Fibroblast of mammary gland (primary cell): ENCODE measurements at regions not wholly inside any gene's neighbourhood (a gene's known extent, or its start where the extent isn't known, plus 50 kb on each side); places are given as distances from the start of the nearest gene placed in this dataset.

Source experiments
- DNase-seq: peaks from one replicate; pipeline ENCODE4 v3.0.0-alpha.2; 2010; ENCODE audit warnings: low read depth
- H3K4me3 ChIP-seq: 2 replicates; pipeline ENCODE4 v1.5.1; 2011; ENCODE audit warnings: low read depth, mild to moderate bottlenecking, low read length, moderate library complexity; ENCODE audit not compliant: control insufficient read depth
- TF ChIP-seq, protein P1 (sequence below): conservative IDR thresholded peaks from 2 replicates; pipeline ENCODE4 v1.5.1; 2011; ENCODE audit warnings: low read depth, low read length, inconsistent platforms; ENCODE audit not compliant: control insufficient read depth, insufficient read depth

- DNase-seq, result no peak
- TF ChIP-seq, protein P1, sequence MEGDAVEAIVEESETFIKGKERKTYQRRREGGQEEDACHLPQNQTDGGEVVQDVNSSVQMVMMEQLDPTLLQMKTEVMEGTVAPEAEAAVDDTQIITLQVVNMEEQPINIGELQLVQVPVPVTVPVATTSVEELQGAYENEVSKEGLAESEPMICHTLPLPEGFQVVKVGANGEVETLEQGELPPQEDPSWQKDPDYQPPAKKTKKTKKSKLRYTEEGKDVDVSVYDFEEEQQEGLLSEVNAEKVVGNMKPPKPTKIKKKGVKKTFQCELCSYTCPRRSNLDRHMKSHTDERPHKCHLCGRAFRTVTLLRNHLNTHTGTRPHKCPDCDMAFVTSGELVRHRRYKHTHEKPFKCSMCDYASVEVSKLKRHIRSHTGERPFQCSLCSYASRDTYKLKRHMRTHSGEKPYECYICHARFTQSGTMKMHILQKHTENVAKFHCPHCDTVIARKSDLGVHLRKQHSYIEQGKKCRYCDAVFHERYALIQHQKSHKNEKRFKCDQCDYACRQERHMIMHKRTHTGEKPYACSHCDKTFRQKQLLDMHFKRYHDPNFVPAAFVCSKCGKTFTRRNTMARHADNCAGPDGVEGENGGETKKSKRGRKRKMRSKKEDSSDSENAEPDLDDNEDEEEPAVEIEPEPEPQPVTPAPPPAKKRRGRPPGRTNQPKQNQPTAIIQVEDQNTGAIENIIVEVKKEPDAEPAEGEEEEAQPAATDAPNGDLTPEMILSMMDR, result no peak
- H3K4me3 ChIP-seq, result no peak overlapping the region
Observed at GRCh38 chr20:6705926-6706548, 61.4 kb upstream of the BMP2 start.

DNA sequence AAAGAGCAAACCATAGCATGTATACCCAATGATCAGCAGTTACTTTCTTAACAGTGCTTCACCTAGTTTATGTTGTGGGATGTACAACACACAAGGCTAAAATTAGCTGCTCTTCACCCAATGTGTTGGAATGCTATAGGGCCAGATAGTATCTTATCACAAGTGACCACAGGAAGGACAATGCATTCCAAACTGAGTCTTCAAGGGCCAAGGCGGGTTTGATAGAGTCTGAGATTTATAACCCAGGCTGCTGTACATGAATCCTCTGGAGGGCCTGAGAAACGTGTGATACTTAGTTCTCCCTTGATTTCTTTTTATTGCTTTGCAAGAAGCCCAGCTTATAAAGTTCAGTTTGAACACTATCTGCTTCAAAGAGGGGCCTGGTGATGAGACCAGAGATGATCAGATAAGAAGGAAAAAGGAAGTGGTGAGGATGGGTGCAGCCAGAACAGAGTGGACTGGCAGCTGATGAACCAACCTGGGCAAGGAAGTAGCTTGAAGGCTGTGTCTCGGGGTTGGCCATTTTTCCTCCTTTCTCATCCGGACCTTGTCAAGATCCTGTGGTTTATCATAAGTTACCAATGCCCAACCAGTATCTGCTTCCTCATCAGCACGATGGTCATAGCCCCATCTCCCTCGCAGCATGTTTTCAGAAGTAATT lies 62.2 kb upstream of the BMP2 start:
- no peak overlapping the region for H3K4me3 ChIP-seq
- TF ChIP-seq, protein P1, result no peak
- no peak for DNase-seq

DNA sequence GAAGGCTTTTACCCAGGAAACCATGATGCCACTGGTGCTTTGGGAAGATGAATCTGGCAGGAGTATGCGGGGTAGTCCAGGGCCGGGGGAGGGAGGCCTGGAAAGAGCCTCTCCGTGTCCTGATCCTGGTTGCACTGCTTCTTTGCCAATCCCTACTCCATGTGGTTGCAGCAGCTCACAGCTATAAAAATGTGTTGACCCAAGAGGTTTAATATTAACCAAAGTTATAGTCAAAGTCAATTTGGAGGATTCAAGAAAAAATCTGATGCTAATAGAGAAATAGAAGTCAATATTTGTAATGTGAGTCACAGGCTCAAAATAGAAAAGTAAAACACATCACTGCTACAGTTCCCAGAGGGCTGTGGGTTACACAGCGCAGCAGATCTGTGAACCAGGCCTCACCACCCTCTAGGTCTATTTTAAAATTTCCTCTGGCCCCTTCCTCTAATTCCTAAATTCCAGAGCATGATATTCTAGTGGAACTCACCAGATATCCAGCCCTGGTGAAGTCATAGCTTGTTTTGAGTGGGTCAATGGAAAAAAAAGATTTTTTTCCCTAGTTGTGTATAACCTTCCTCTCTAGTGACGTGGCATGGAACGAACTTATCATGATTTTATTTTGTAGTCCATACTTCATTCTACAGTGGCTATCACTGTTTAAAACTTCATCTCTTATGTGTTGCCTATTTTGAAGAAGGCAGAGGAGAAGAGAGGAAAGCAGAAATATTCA lies 63.2 kb upstream of the BMP2 start:
- no peak overlapping the region for H3K4me3 ChIP-seq
- TF ChIP-seq, protein P1, result no peak
- DNase-seq, result peak; percentile 59

DNA sequence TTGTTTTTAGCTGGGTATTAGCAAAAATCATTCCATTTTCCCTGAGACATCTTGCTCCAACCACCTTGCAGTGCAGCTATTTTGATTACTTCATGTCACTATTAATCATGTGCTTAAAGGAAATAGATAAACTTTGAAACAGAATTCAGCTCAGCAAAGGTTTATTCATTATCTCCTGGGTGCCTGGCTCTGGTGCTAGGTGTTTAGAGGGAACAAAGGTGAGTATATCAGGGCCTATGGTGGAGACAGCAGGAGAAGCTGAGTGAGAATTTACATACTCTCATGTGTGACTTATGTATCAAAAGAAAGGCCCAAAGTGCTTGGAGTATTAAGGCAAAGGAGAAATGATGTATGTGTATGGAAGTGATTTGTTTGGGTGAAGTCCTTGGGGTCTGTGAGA lies 63.8 kb upstream of the BMP2 start:
- H3K4me3 ChIP-seq, result no peak overlapping the region
- TF ChIP-seq, protein P1, result no peak
- DNase-seq, result no peak

GRCh38 chr20:6703047-6703446 lies 64.4 kb upstream of the BMP2 start:
- TF ChIP-seq, protein P1, result no peak
- no peak overlapping the region for H3K4me3 ChIP-seq
- no peak for DNase-seq

DNA sequence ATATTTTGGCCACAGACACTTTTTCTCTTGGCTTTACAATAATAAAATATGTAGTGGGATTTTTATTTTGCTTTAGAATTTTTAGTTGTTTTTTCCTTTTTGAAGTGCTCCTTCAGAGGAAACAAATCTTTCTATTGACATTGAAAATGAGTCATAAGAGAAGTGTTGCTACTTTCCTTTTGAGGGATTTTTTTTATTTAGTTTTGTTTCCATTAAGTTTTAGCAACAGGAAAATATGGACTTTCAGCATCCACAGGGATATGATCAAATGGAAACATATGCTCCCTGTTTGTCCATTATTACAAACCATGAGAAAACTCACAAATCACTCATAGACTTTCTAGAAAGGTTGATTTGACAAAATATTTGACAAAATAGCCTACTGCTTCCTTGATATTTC lies 65.3 kb upstream of the BMP2 start:
- DNase-seq, result no peak
- TF ChIP-seq, protein P1, result no peak

More for the DNA sequence above, 65.3 kb upstream of the BMP2 start:
- H3K4me3 ChIP-seq, result no peak overlapping the region
